Gastroesophageal sphincter (tissue), 3 donors: ENCODE measurements at regions not wholly inside any gene's neighbourhood (a gene's known extent, or its start where the extent isn't known, plus 50 kb on each side); places are given as distances from the start of the nearest gene placed in this dataset.

Source experiments
- EP300 ChIP-seq: sonication (generic); formaldehyde crosslinking; IDR thresholded peaks from one replicate; pipeline ENCODE4 v1.6.1; 2017; ENCODE audit warnings: antibody characterized with exemption, mild to moderate bottlenecking
- POLR2A ChIP-seq, 2 donors: fragments of 450-650 bp; IDR thresholded peaks; one replicate each; pipeline ENCODE4 v1.6.1; 2017; ENCODE audit warnings: antibody characterized with exemption in 2 of 2, mild to moderate bottlenecking in 2 of 2, moderate library complexity in 1 of 2
- TF ChIP-seq, protein P1 (sequence below), 4 experiments: fragments of 200-600 bp in 2 of 4; fragments of 450-650 bp in 2 of 4; sonication (generic) in 1 of 4; IDR thresholded peaks; one replicate each; pipeline ENCODE4 v1.5.1; 2017 to 2019; ENCODE audit warnings: antibody characterized with exemption in 4 of 4, mild to moderate bottlenecking in 2 of 4, moderate library complexity in 2 of 4

DNA sequence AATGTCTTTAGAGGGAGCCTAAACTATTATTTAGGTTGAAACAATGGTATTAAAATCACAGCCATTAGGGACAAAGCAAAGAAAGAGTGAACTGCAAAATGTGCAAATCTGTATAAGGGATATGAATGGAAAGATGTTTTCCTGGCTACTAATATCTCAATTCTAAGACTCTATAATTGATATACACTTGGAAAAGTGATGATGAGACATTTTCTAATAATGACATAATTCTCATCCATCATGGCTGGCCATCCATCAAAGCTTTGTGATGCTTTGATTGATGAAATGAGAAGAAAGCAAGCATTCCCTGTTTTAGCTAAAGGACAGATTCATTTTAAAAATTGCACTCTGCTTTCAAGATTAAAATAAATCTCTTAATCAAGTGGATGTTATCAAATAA lies 965.5 kb upstream of the IGFBP7 start:
- TF ChIP-seq, protein P1, sequence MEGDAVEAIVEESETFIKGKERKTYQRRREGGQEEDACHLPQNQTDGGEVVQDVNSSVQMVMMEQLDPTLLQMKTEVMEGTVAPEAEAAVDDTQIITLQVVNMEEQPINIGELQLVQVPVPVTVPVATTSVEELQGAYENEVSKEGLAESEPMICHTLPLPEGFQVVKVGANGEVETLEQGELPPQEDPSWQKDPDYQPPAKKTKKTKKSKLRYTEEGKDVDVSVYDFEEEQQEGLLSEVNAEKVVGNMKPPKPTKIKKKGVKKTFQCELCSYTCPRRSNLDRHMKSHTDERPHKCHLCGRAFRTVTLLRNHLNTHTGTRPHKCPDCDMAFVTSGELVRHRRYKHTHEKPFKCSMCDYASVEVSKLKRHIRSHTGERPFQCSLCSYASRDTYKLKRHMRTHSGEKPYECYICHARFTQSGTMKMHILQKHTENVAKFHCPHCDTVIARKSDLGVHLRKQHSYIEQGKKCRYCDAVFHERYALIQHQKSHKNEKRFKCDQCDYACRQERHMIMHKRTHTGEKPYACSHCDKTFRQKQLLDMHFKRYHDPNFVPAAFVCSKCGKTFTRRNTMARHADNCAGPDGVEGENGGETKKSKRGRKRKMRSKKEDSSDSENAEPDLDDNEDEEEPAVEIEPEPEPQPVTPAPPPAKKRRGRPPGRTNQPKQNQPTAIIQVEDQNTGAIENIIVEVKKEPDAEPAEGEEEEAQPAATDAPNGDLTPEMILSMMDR (IDR thresholded peaks at IDR 0.05), result no peak
- TF ChIP-seq POLR2A (IDR thresholded peaks at IDR 0.05) (no peak), EP300 (no peak)
